CD14-positive monocyte (primary cell): ENCODE measurements at regions not wholly inside any gene's neighbourhood (a gene's known extent, or its start where the extent isn't known, plus 50 kb on each side); places are given as distances from the start of the nearest gene placed in this dataset.

ENCODE experiments used
- DNase-seq, 3 donors: peaks; one replicate each; pipeline ENCODE4 v3.0.0-alpha.2; 2011 to 2022
- H2AFZ ChIP-seq: 2 replicates; pipeline ENCODE4 v1.6.0; 2012; ENCODE audit warnings: mild to moderate bottlenecking, low read depth, low read length, inconsistent platforms; ENCODE audit not compliant: insufficient read depth, poor library complexity, severe bottlenecking
- H3K27ac ChIP-seq, 2 donors: 1 replicate in 1 of 2; 2 replicates in 1 of 2; pipeline ENCODE4 v1.5.1; 2012 to 2013; ENCODE audit warnings: low read length in 2 of 2, control low read depth in 1 of 2, inconsistent platforms in 1 of 2, low read depth in 1 of 2, mild to moderate bottlenecking in 1 of 2
- H3K27me3 ChIP-seq, 2 donors: one replicate each; pipeline versions ENCODE4 v1.6.0 to v1.6.1; 2011 to 2013; ENCODE audit warnings: low read length in 2 of 2; ENCODE audit not compliant: control insufficient read depth in 2 of 2, insufficient read depth in 2 of 2
- H3K36me3 ChIP-seq, 2 donors: replicated peaks in 1 of 2; 1 replicate in 1 of 2; 2 replicates in 1 of 2; pipeline versions ENCODE4 v1.5.1 to v1.6.1; 2012 to 2013; ENCODE audit warnings: low read length in 2 of 2, control low read depth in 1 of 2, inconsistent platforms in 1 of 2, mild to moderate bottlenecking in 1 of 2; ENCODE audit not compliant: insufficient read depth in 2 of 2, control insufficient read depth in 1 of 2
- H3K4me1 ChIP-seq, 2 donors: 1 replicate in 1 of 2; 2 replicates in 1 of 2; pipeline versions ENCODE4 v1.5.1 to v1.6.1; 2012 to 2013; ENCODE audit warnings: low read length in 2 of 2, control low read depth in 1 of 2, inconsistent platforms in 1 of 2, mild to moderate bottlenecking in 1 of 2, moderate library complexity in 1 of 2; ENCODE audit not compliant: insufficient read depth in 2 of 2, control insufficient read depth in 1 of 2
- H3K4me2 ChIP-seq: replicated peaks from 2 replicates; pipeline ENCODE3; 2012; ENCODE audit warnings: low read length, moderate library complexity, mild to moderate bottlenecking; ENCODE audit not compliant: poor library complexity, severe bottlenecking; ENCODE audit errors: extremely low read depth
- H3K4me3 ChIP-seq, 3 experiments: fragments of 200-600 bp in 1 of 3; sonication (generic) in 1 of 3; replicated peaks in 1 of 3; 1 replicate in 2 of 3; 2 replicates in 1 of 3; pipeline ENCODE4 v1.5.1; 2011 to 2013; ENCODE audit warnings: low read length in 3 of 3, mild to moderate bottlenecking in 3 of 3, control low read depth in 2 of 3, low read depth in 2 of 3, inconsistent platforms in 1 of 3, moderate library complexity in 1 of 3
- H3K79me2 ChIP-seq: 2 replicates; pipeline ENCODE4 v1.6.0; 2012; ENCODE audit warnings: mild to moderate bottlenecking, control low read depth, inconsistent platforms, low read length, moderate library complexity; ENCODE audit not compliant: insufficient read depth
- H3K9ac ChIP-seq: 2 replicates; pipeline ENCODE4 v1.6.0; 2017; ENCODE audit warnings: low read length, mild to moderate bottlenecking; ENCODE audit not compliant: insufficient read depth, poor library complexity, severe bottlenecking
- H3K9me3 ChIP-seq, 2 donors: replicated peaks in 1 of 2; 1 replicate in 1 of 2; 2 replicates in 1 of 2; pipeline versions ENCODE4 v1.5.1 to v1.6.1; 2012 to 2013; ENCODE audit warnings: low read length in 2 of 2, control low read depth in 1 of 2; ENCODE audit not compliant: control insufficient read depth in 1 of 2, insufficient read depth in 1 of 2
- H4K20me1 ChIP-seq: 2 replicates; pipeline ENCODE4 v1.6.0; 2012; ENCODE audit warnings: mild to moderate bottlenecking, low read length, control low read depth, moderate library complexity; ENCODE audit not compliant: insufficient read depth
- H3K27ac Mint-ChIP-seq, 7 donors: one replicate each; pipeline ENCODE4 v1.8.0; 2020; ENCODE audit warnings: mild to moderate bottlenecking in 7 of 7, mixed read lengths in 7 of 7, moderate library complexity in 6 of 7, inconsistent platforms in 2 of 7
- H3K27me3 Mint-ChIP-seq, 3 donors: one replicate each; pipeline ENCODE4 v1.8.0; 2021 to 2022; ENCODE audit warnings: low read depth in 3 of 3, mild to moderate bottlenecking in 3 of 3, mixed read lengths in 3 of 3, moderate library complexity in 3 of 3, inconsistent platforms in 1 of 3
- H3K36me3 Mint-ChIP-seq, 2 donors: one replicate each; pipeline ENCODE4 v1.8.0; 2020; ENCODE audit warnings: mixed read lengths in 2 of 2, inconsistent platforms in 1 of 2, mild to moderate bottlenecking in 1 of 2
- H3K4me1 Mint-ChIP-seq: one replicate; pipeline ENCODE4 v1.8.0; 2020; ENCODE audit warnings: mild to moderate bottlenecking, mixed read lengths
- H3K4me3 Mint-ChIP-seq, 2 donors: one replicate each; pipeline ENCODE4 v1.8.0; 2020; ENCODE audit warnings: mild to moderate bottlenecking in 2 of 2, mixed read lengths in 2 of 2, moderate library complexity in 1 of 2
- H3K9me3 Mint-ChIP-seq, 7 donors: one replicate each; pipeline ENCODE4 v1.8.0; 2020 to 2022; ENCODE audit warnings: mixed read lengths in 7 of 7, mild to moderate bottlenecking in 6 of 7, moderate library complexity in 6 of 7, inconsistent platforms in 2 of 7
- WGBS: methylation state at CpG from one replicate; pipeline ENCODE4 v1.1.5; 2013; ENCODE audit warnings: missing lambda C conversion rate; ENCODE audit not compliant: insufficient coverage; 5-methylcytosine and 5-hydroxymethylcytosine counted together
- intact Hi-C, 2 donors: fragments of 100-400 bp; cut with micrococcal nuclease; formaldehyde crosslinking; loops; one replicate each; pipeline versions ENCODE4 v1.15.0 to v1.15.1; 2023
- TF ChIP-seq, protein P1 (sequence below): fragments of 200-600 bp; IDR thresholded peaks from one replicate; pipeline ENCODE4 v1.8.0; 2022; ENCODE audit warnings: antibody characterized with exemption, mild to moderate bottlenecking

DNA sequence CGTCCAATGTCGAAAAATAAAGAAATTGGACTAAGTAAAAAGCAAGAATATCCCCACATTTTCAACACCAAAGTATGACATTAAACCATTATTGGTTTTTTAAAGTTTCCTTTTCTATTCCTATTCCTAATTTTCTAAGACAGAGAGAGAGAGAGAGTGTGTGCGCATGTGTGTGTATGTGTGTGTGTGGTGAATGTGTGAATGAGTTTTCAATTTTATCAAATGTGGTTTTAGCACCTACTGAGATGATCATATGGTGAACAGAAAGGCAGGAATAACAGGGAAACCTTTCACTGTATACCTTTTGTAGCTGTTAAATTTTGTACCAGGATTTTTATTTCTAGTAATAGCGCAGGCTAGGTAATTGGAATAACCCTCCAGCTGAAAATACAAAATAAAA, 80.4 kb upstream of the RAP1B start:
- H2AFZ ChIP-seq = no peak overlapping the region
- TF ChIP-seq, protein P1, sequence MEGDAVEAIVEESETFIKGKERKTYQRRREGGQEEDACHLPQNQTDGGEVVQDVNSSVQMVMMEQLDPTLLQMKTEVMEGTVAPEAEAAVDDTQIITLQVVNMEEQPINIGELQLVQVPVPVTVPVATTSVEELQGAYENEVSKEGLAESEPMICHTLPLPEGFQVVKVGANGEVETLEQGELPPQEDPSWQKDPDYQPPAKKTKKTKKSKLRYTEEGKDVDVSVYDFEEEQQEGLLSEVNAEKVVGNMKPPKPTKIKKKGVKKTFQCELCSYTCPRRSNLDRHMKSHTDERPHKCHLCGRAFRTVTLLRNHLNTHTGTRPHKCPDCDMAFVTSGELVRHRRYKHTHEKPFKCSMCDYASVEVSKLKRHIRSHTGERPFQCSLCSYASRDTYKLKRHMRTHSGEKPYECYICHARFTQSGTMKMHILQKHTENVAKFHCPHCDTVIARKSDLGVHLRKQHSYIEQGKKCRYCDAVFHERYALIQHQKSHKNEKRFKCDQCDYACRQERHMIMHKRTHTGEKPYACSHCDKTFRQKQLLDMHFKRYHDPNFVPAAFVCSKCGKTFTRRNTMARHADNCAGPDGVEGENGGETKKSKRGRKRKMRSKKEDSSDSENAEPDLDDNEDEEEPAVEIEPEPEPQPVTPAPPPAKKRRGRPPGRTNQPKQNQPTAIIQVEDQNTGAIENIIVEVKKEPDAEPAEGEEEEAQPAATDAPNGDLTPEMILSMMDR = no peak
- H4K20me1 ChIP-seq = no peaks in the 10 kb centered on the region
- no peaks in the 10 kb centered on the region for H3K36me3 ChIP-seq
- peaks cover 3 to 20% of the 10 kb centered on the region in 2 donors for H3K4me1 ChIP-seq
- no peaks in the 10 kb centered on the region for H3K79me2 ChIP-seq
- intact Hi-C loops = no loop called here
- peaks cover 4 to 9% of the 10 kb centered on the region in 2 donors for H3K9me3 ChIP-seq
- no peak overlapping the region for H3K27ac ChIP-seq
- Mint-ChIP-seq H3K9me3 (peaks cover 2 to 10% (median 8%) of the 10 kb centered on the region in 7 donors), H3K36me3 (no peaks in the 10 kb centered on the region), H3K4me1 (peaks cover 13% of the 10 kb centered on the region), H3K27ac (peak overlapping the region in 1 of 7 donors; percentile 26), H3K4me3 (no peak overlapping the region), H3K27me3 (peaks cover 0 to 3% (median 3%) of the 10 kb centered on the region in 3 donors)
- no peaks in the 10 kb centered on the region for H3K27me3 ChIP-seq
- H3K4me3 ChIP-seq = no peak overlapping the region
- no peak overlapping the region for H3K4me2 ChIP-seq
- H3K9ac ChIP-seq = no peak overlapping the region
- WGBS = no CpG with 5 or more reads among the region's 4 CpGs
- no peak for DNase-seq

DNA sequence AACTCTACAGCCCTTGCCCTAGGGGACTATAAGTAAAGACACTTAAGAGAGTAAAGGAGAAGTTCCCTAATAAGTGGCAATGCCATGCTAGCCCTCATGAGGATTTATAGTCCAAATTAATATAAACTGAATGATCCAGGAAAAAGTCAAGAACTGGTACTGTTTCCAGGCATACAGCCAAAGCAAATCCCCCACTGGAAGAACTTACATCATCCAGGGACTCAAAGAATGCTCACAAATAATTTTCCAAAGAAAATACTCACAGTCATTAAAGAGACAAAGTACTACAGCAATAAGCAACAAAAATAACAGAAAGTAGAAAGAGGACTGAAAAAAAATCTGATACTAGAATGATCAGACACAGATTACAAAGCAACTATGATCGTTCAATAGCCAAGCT, 79.7 kb upstream of the RAP1B start:
- H2AFZ ChIP-seq = no peak overlapping the region
- no peaks in the 10 kb centered on the region for H3K36me3 ChIP-seq
- H3K4me1 Mint-ChIP-seq = peaks cover 13% of the 10 kb centered on the region
- DNase-seq = no peak
- no peak overlapping the region for H3K9ac ChIP-seq
- no peaks in the 10 kb centered on the region for H3K36me3 Mint-ChIP-seq
- H3K4me2 ChIP-seq = no peak overlapping the region
- WGBS = no CpG with 5 or more reads among the region's 1 CpG
- no peaks in the 10 kb centered on the region for H3K79me2 ChIP-seq
- H3K4me3 ChIP-seq = no peak overlapping the region
- H3K9me3 ChIP-seq = peaks cover 4 to 8% of the 10 kb centered on the region in 2 donors
- H3K4me1 ChIP-seq = peaks cover 3 to 20% of the 10 kb centered on the region in 2 donors
- H3K9me3 Mint-ChIP-seq = peaks cover 2 to 8% (median 5%) of the 10 kb centered on the region in 7 donors
- intact Hi-C loops = no loop called here
- H3K27me3 Mint-ChIP-seq = peaks cover 0 to 3% (median 3%) of the 10 kb centered on the region in 3 donors
- TF ChIP-seq, protein P1 = no peak
- H4K20me1 ChIP-seq = no peaks in the 10 kb centered on the region
- no peak overlapping the region for H3K27ac Mint-ChIP-seq
- H3K27ac ChIP-seq = no peak overlapping the region
- H3K4me3 Mint-ChIP-seq = no peak overlapping the region
- no peaks in the 10 kb centered on the region for H3K27me3 ChIP-seq
